Naive B cell (primary cell): ENCODE measurements at regions not wholly inside any gene's neighbourhood (a gene's known extent, or its start where the extent isn't known, plus 50 kb on each side); places are given as distances from the start of the nearest gene placed in this dataset.

Experiments used
- ATAC-seq, 2 donors: fragments of 150-1000 bp; cut with Tn5 transposase; 2 replicates each; pipeline ENCODE4 v1.10.0; 2021; ENCODE audit warnings: low read depth in 2 of 2, mild to moderate bottlenecking in 2 of 2, moderate library complexity in 2 of 2
- DNase-seq: peaks from one replicate; pipeline ENCODE4 v3.0.0; 2022
- H3K27ac Mint-ChIP-seq, 6 donors: one replicate each; pipeline ENCODE4 v1.8.0; 2020 to 2022; ENCODE audit warnings: mild to moderate bottlenecking in 6 of 6, mixed read lengths in 6 of 6, moderate library complexity in 5 of 6, inconsistent platforms in 2 of 6
- H3K27me3 Mint-ChIP-seq, 3 donors: one replicate each; pipeline ENCODE4 v1.8.0; 2021 to 2022; ENCODE audit warnings: mixed read lengths in 3 of 3, mild to moderate bottlenecking in 1 of 3
- H3K36me3 Mint-ChIP-seq, 2 donors: one replicate each; pipeline ENCODE4 v1.8.0; 2020 to 2022; ENCODE audit warnings: mixed read lengths in 2 of 2, inconsistent platforms in 1 of 2, mild to moderate bottlenecking in 1 of 2
- H3K4me1 Mint-ChIP-seq, 3 donors: one replicate each; pipeline ENCODE4 v1.8.0; 2020 to 2022; ENCODE audit warnings: mixed read lengths in 3 of 3, inconsistent platforms in 1 of 3, mild to moderate bottlenecking in 1 of 3, moderate library complexity in 1 of 3
- H3K4me3 Mint-ChIP-seq, 8 donors: one replicate each; pipeline ENCODE4 v1.8.0; 2020 to 2022; ENCODE audit warnings: mild to moderate bottlenecking in 8 of 8, mixed read lengths in 8 of 8, moderate library complexity in 8 of 8, inconsistent platforms in 2 of 8
- H3K9me3 Mint-ChIP-seq, 7 donors: one replicate each; pipeline ENCODE4 v1.8.0; 2020 to 2022; ENCODE audit warnings: mixed read lengths in 7 of 7, mild to moderate bottlenecking in 5 of 7, inconsistent platforms in 2 of 7, moderate library complexity in 1 of 7

DNA sequence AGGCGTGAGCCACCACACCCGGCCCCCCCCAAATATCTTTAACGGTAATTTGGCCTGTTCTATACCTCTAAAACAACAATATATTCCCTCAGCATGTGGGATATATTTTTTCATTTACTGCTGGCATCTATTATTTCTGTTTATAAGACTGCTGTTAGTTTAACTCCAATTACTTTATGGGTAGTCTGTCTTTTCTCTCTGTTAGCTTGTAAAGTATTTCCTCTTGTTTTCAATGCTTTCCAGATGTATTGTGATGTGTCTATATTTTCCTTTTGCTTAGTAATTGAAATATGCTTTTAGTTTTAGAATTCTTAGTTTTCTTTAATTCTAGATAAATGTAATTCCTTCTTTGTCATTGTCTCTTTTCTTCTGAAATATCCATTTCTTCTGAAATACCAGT lies 445.8 kb downstream of the ANKRD50 start:
- no peaks in the 10 kb centered on the region for H3K4me1 Mint-ChIP-seq
- DNase-seq = no peak
- no peaks in the 10 kb centered on the region for H3K36me3 Mint-ChIP-seq
- no peak for ATAC-seq
- no peak overlapping the region for H3K27ac Mint-ChIP-seq
- no peak overlapping the region for H3K4me3 Mint-ChIP-seq
- H3K9me3 Mint-ChIP-seq = peaks cover 0 to 21% (median 8%) of the 10 kb centered on the region in 7 donors
- H3K27me3 Mint-ChIP-seq = peaks cover 0 to 5% (median 0%) of the 10 kb centered on the region in 3 donors

DNA sequence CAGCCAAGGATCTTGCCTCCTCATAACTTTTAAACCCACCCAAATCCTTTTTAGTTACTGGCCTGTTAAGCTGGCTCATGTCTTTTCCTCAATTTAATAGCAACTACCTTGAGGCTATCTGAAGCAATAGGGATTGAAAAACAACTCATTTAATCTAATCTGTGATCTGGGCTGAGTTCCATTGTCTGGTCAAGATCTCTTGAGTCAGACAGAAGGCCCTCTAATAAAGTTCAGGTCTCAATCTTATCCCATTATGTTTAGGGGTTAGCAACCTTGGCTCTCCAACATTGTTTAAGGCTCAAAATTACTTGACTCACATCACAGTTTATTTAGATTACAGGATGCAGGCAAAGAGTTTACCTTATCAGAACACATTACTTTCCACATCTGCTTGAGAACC lies 436.1 kb downstream of the ANKRD50 start:
- ATAC-seq (no peak), DNase-seq (no peak)
- Mint-ChIP-seq H3K4me1 (no peaks in the 10 kb centered on the region), H3K4me3 (no peak overlapping the region), H3K27ac (no peak overlapping the region), H3K27me3 (peaks cover 4 to 9% (median 9%) of the 10 kb centered on the region in 3 donors), H3K9me3 (peaks cover 0 to 7% (median 0%) of the 10 kb centered on the region in 7 donors), H3K36me3 (no peaks in the 10 kb centered on the region)

DNA sequence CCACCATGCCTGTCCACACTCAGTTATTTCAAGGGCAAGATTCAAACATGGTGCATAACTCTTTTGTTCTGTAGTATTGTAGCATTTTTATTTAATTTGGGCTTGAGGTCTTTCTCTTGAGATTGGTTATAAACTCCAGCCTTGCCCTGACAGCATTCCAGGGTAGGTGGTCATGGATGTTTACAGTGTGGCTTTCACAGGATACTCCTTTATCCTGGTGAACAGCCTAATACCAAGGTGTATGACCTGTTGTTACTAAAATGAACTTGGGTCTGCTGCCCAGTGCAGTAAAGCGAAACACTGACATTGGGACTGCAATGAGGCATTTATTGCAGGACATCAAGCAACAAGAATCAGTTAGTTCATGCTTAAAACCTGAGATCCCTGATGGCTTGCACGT lies 434.8 kb downstream of the ANKRD50 start:
- Mint-ChIP-seq H3K27ac (no peak overlapping the region), H3K4me3 (no peak overlapping the region), H3K27me3 (peaks cover 4 to 13% (median 9%) of the 10 kb centered on the region in 3 donors), H3K36me3 (no peaks in the 10 kb centered on the region), H3K9me3 (peaks cover 0 to 4% (median 0%) of the 10 kb centered on the region in 7 donors), H3K4me1 (no peaks in the 10 kb centered on the region)
- DNase-seq (no peak), ATAC-seq (no peak)

DNA sequence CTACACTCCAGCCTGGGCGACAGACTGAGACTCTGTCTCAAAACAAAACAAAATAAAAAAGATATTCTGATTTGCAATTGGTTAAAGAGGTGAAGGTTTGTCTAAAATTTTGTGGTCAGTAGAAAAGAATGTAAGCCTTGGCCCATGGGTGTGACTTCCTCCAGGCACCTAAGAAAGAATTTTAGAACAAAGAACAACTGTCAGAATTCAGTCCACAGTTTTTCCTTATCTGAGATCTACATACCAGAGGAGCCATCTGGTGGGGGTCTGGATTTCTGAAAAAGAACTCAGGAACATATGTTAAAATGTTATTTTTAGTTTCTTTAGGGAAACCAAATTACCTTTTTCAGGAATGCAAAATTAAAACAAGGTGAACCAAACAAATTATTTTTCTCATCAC lies 434.1 kb downstream of the ANKRD50 start:
- Mint-ChIP-seq H3K4me3 (no peak overlapping the region), H3K27ac (no peak overlapping the region), H3K36me3 (no peaks in the 10 kb centered on the region), H3K9me3 (peaks cover 0 to 4% (median 0%) of the 10 kb centered on the region in 7 donors), H3K27me3 (peaks cover 4 to 13% (median 9%) of the 10 kb centered on the region in 3 donors), H3K4me1 (no peaks in the 10 kb centered on the region)
- DNase-seq = no peak
- ATAC-seq = no peak

GRCh38 chr4:124279741-124280140 lies 432.8 kb downstream of the ANKRD50 start:
- H3K27ac Mint-ChIP-seq = no peak overlapping the region
- H3K36me3 Mint-ChIP-seq = no peaks in the 10 kb centered on the region
- ATAC-seq (no peak), DNase-seq (no peak)
- H3K9me3 Mint-ChIP-seq = no peaks in the 10 kb centered on the region
- peaks cover 0 to 6% (median 4%) of the 10 kb centered on the region in 3 donors for H3K27me3 Mint-ChIP-seq
- H3K4me3 Mint-ChIP-seq = no peak overlapping the region
- no peaks in the 10 kb centered on the region for H3K4me1 Mint-ChIP-seq

GRCh38 chr4:124282301-124282898 lies 430.1 kb downstream of the ANKRD50 start:
- no peak for ATAC-seq
- H3K9me3 Mint-ChIP-seq = peaks cover 0 to 3% (median 0%) of the 10 kb centered on the region in 7 donors

DNA sequence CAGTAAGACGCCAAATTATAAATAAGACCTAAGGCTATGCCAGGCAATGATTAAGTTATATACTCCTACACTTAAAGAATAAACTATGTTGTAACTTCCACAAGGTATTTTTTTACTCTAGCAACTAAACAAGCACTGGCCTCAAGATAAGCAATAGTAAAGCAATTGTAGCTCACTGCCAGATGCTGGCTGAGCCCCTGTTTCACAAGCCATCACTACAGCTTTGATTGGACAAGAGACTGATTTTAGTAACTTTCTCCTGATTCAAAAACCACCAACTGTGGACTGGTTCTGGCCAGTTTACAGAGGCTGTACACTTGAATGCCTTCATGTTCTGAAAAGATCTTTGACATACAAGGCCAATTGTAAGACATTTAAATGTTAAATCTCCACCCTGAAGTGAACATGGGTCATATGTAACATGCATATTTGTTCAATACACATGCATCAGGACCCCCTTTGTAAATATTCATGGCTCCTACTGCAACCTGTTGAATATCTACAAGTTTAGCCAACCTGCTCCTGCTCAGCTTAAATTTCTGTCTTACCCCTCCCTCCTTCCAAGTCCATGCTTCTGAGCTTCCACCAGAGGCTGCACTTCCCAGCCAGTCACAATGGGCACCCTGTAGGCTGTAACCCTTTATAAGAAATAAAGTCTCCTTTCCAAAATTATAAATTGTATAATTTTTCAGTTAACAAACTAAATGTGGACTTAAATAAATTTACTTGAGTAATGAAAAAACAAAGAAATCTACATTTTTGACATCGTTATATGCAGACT lies 423.6 kb downstream of the ANKRD50 start:
- no peak for ATAC-seq
- no peaks in the 10 kb centered on the region for H3K36me3 Mint-ChIP-seq
- H3K4me1 Mint-ChIP-seq = no peaks in the 10 kb centered on the region
- no peak overlapping the region for H3K4me3 Mint-ChIP-seq
- peaks cover 0 to 13% (median 10%) of the 10 kb centered on the region in 3 donors for H3K27me3 Mint-ChIP-seq
- no peak overlapping the region for H3K27ac Mint-ChIP-seq
- peaks cover 0 to 3% (median 0%) of the 10 kb centered on the region in 7 donors for H3K9me3 Mint-ChIP-seq
- DNase-seq = no peak

More at GRCh38 chr4:124282301-124282898, 430.1 kb downstream of the ANKRD50 start:
- Mint-ChIP-seq H3K27ac (no peak overlapping the region), H3K4me1 (no peaks in the 10 kb centered on the region), H3K27me3 (peaks cover 0 to 6% (median 0%) of the 10 kb centered on the region in 3 donors), H3K4me3 (no peak overlapping the region), H3K36me3 (no peaks in the 10 kb centered on the region)
- DNase-seq = no peak

DNA sequence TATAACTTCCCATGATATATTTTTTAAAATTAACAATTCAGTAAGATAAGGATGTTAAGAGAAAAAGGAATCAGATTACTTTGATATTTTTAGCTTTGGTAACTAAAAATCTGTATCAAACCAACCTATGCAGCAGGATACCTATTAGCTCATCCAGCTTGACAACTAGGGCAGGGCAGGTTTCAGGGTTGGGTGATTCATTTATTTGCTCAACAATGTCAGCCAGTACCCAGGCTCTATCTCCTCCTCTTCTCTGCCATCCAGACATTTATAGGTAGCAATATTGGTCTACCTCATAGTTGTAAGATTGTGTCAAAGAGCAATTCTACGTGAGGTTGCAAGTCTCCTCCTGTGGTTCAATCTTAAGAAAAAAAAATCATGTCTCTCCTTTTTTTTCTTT lies 421.9 kb downstream of the ANKRD50 start:
- Mint-ChIP-seq H3K27ac (no peak overlapping the region), H3K4me1 (no peaks in the 10 kb centered on the region), H3K4me3 (no peak overlapping the region), H3K27me3 (peaks cover 0 to 19% (median 11%) of the 10 kb centered on the region in 3 donors), H3K9me3 (peaks cover 0 to 3% (median 0%) of the 10 kb centered on the region in 7 donors), H3K36me3 (no peaks in the 10 kb centered on the region)
- DNase-seq (no peak), ATAC-seq (no peak)

- H3K4me3 Mint-ChIP-seq = no peak overlapping the region
- no peak overlapping the region for H3K27ac Mint-ChIP-seq
- DNase-seq = no peak
- H3K36me3 Mint-ChIP-seq = no peaks in the 10 kb centered on the region
- ATAC-seq = no peak
- H3K27me3 Mint-ChIP-seq = peaks cover 0 to 11% (median 11%) of the 10 kb centered on the region in 3 donors
- H3K4me1 Mint-ChIP-seq = no peaks in the 10 kb centered on the region
- H3K9me3 Mint-ChIP-seq = peaks cover 0 to 2% (median 0%) of the 10 kb centered on the region in 7 donors
Observed at GRCh38 chr4:124295413-124295812, 417.1 kb downstream of the ANKRD50 start.

DNA sequence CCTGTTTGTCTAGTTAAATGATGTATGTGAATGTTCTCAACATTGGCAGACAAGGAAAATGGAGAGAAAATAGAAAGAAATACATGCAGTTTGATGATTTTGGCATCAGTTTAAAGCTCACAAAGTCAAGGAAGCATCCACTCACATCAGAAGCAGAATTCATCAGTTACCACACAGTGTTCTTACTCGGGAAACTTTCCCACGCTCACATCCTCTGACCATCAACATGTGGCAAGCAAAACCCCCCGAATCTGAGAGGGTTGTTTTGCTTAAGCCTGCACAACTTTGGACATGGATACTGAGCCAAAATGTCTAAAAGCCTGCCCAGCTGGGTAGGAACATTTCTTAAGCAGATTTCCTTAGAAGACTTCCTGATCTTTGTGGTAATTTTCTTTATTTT lies 407.6 kb downstream of the ANKRD50 start:
- ATAC-seq (no peak), DNase-seq (no peak)
- Mint-ChIP-seq H3K36me3 (no peaks in the 10 kb centered on the region), H3K4me1 (no peaks in the 10 kb centered on the region), H3K27ac (no peak overlapping the region), H3K9me3 (no peaks in the 10 kb centered on the region), H3K4me3 (no peak overlapping the region), H3K27me3 (no peaks in the 10 kb centered on the region)

GRCh38 chr4:124306352-124306751 lies 406.2 kb downstream of the ANKRD50 start:
- no peak overlapping the region for H3K4me3 Mint-ChIP-seq
- H3K27ac Mint-ChIP-seq = no peak overlapping the region
- H3K36me3 Mint-ChIP-seq = no peaks in the 10 kb centered on the region
- no peaks in the 10 kb centered on the region for H3K27me3 Mint-ChIP-seq
- H3K4me1 Mint-ChIP-seq = no peaks in the 10 kb centered on the region
- H3K9me3 Mint-ChIP-seq = peaks cover 0 to 4% (median 0%) of the 10 kb centered on the region in 7 donors
- ATAC-seq (no peak), DNase-seq (no peak)

DNA sequence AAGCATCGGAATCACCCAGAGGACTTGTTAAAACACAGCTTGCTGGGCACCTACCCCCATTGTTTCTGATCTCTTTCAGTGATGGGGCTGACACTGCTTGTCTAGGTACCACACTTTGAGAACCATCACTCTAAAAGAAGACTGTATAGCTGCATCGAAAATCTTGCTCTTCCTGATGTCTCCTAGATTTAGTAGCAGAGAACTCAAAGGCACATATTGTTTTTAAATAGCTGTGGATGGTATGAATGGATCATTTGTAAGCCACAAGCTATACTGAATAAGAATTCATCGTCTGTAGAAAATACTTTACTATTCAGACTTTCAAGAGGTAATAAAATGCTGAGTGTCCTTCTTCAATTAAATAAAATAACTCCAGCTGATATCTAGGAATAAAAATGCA lies 405.4 kb downstream of the ANKRD50 start:
- Mint-ChIP-seq H3K36me3 (no peaks in the 10 kb centered on the region), H3K27me3 (no peaks in the 10 kb centered on the region), H3K9me3 (peaks cover 0 to 4% (median 0%) of the 10 kb centered on the region in 7 donors), H3K4me1 (no peaks in the 10 kb centered on the region), H3K27ac (no peak overlapping the region), H3K4me3 (no peak overlapping the region)
- DNase-seq = no peak
- no peak for ATAC-seq

DNA sequence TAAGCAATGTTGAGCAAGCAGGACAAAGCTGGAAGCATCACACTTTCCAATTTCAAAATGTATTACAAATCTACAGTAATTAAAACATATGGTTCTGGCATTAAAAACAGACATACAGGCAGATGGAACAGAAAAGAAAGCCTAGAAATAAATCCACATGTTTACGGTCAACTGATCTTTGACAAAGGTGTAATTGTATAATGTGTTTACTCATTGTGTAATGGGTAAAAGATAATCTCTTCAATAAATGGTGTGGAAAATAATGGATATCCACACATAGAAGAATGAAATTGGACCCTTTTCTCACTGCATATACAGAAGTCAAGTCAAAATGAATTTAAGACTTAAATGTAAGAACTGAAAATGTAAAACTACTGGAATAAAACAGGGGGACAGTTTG lies 394.2 kb downstream of the ANKRD50 start:
- Mint-ChIP-seq H3K27me3 (no peaks in the 10 kb centered on the region), H3K4me3 (no peak overlapping the region), H3K4me1 (no peaks in the 10 kb centered on the region), H3K9me3 (no peaks in the 10 kb centered on the region), H3K27ac (no peak overlapping the region), H3K36me3 (no peaks in the 10 kb centered on the region)
- DNase-seq = no peak
- ATAC-seq = no peak

GRCh38 chr4:124321364-124321763 lies 391.2 kb downstream of the ANKRD50 start:
- H3K4me3 Mint-ChIP-seq = no peak overlapping the region
- no peaks in the 10 kb centered on the region for H3K9me3 Mint-ChIP-seq
- H3K4me1 Mint-ChIP-seq = no peaks in the 10 kb centered on the region
- ATAC-seq = no peak
- no peak overlapping the region for H3K27ac Mint-ChIP-seq
- no peaks in the 10 kb centered on the region for H3K36me3 Mint-ChIP-seq
- no peak for DNase-seq
- no peaks in the 10 kb centered on the region for H3K27me3 Mint-ChIP-seq
